Hepatocyte (in vitro differentiated cells): ENCODE measurements at regions not wholly inside any gene's neighbourhood (a gene's known extent, or its start where the extent isn't known, plus 50 kb on each side); places are given as distances from the start of the nearest gene placed in this dataset.

Experiments used
- DNase-seq: peaks from one replicate; pipeline ENCODE4 v3.0.0-alpha.2; 2016; ENCODE audit warnings: low spot score
- H2AFZ ChIP-seq: fragments of 200-600 bp; sonication (generic); 2 replicates; pipeline ENCODE4 v1.6.0; 2016; ENCODE audit warnings: antibody characterized with exemption, mild to moderate bottlenecking
- H3K27ac ChIP-seq: fragments of 200-600 bp; sonication (generic); 2 replicates; pipeline ENCODE4 v1.5.1; 2016; ENCODE audit warnings: mild to moderate bottlenecking
- H3K27me3 ChIP-seq: fragments of 200-600 bp; sonication (generic); 2 replicates; pipeline ENCODE4 v1.6.1; 2016
- H3K36me3 ChIP-seq: fragments of 200-600 bp; sonication (generic); replicated peaks from 2 replicates; pipeline ENCODE4 v1.5.1; 2016; ENCODE audit warnings: low read depth; ENCODE audit not compliant: insufficient read depth
- H3K4me1 ChIP-seq: fragments of 200-600 bp; sonication (generic); 2 replicates; pipeline ENCODE4 v1.5.1; 2016; ENCODE audit warnings: mild to moderate bottlenecking, moderate library complexity; ENCODE audit not compliant: insufficient read depth
- H3K4me2 ChIP-seq: fragments of 200-600 bp; sonication (generic); 2 replicates; pipeline ENCODE4 v1.6.0; 2016
- H3K4me3 ChIP-seq: fragments of 200-600 bp; sonication (generic); 2 replicates; pipeline ENCODE4 v1.5.1; 2016; ENCODE audit warnings: mild to moderate bottlenecking
- H3K79me2 ChIP-seq: fragments of 200-600 bp; sonication (generic); 2 replicates; pipeline ENCODE4 v1.6.0; 2017; ENCODE audit warnings: mild to moderate bottlenecking
- H3K9me2 ChIP-seq: fragments of 200-600 bp; sonication (generic); replicated peaks from 2 replicates; pipeline ENCODE4 v1.6.0; 2017; ENCODE audit warnings: mild to moderate bottlenecking; ENCODE audit not compliant: insufficient read depth
- H3K9me3 ChIP-seq: fragments of 200-600 bp; sonication (generic); 2 replicates; pipeline ENCODE4 v1.5.1; 2016; ENCODE audit warnings: low read depth, mild to moderate bottlenecking
- H4K20me1 ChIP-seq: fragments of 200-600 bp; sonication (generic); 2 replicates; pipeline ENCODE4 v1.6.0; 2016; ENCODE audit warnings: mild to moderate bottlenecking; ENCODE audit not compliant: insufficient read depth, poor library complexity, severe bottlenecking
- CTCF ChIP-seq: fragments of 200-600 bp; sonication (generic); IDR thresholded peaks from 2 replicates; pipeline ENCODE4 v1.5.1; 2016; ENCODE audit warnings: antibody characterized with exemption, mild to moderate bottlenecking; ENCODE audit not compliant: poor library complexity
- EZH2 ChIP-seq: fragments of 200-600 bp; sonication (generic); IDR thresholded peaks from 2 replicates; pipeline ENCODE4 v1.6.1; 2016; ENCODE audit warnings: antibody characterized with exemption, mild to moderate bottlenecking, borderline replicate concordance
- EZH2phosphoT487 ChIP-seq: fragments of 200-600 bp; sonication (generic); IDR thresholded peaks from one replicate; pipeline ENCODE4 v1.6.1; 2018; ENCODE audit warnings: antibody characterized with exemption, mild to moderate bottlenecking, low read depth, moderate library complexity; ENCODE audit not compliant: unreplicated experiment, severe bottlenecking
- WGBS: methylation state at CpG from one replicate; pipeline ENCODE4 v1.1.6; 2016; ENCODE audit warnings: low lambda C conversion rate; ENCODE audit errors: missing lambda C conversion rate; 5-methylcytosine and 5-hydroxymethylcytosine counted together

GRCh38 chr6:15953152-15953880 lies 175.6 kb upstream of the MYLIP start:
- H3K27ac ChIP-seq: no peak overlapping the region
- H3K4me3 ChIP-seq: no peak overlapping the region
- TF ChIP-seq CTCF (no peak), EZH2phosphoT487 (no peak), EZH2 (no peak)
- H3K4me2 ChIP-seq: no peak overlapping the region
- DNase-seq: no peak
- no peak overlapping the region for H2AFZ ChIP-seq
- no peaks in the 10 kb centered on the region for H3K27me3 ChIP-seq
- no peaks in the 10 kb centered on the region for H3K36me3 ChIP-seq
- 45% methylated on average over 3 of the region's 3 CpGs for WGBS
- no peaks in the 10 kb centered on the region for H3K9me2 ChIP-seq
- no peaks in the 10 kb centered on the region for H3K79me2 ChIP-seq
- peaks cover 42% of the 10 kb centered on the region for H3K4me1 ChIP-seq
- H3K9me3 ChIP-seq: no peaks in the 10 kb centered on the region
- H4K20me1 ChIP-seq: no peaks in the 10 kb centered on the region

- H3K9me3 ChIP-seq: no peaks in the 10 kb centered on the region
- no peak for DNase-seq
- H3K9me2 ChIP-seq: no peaks in the 10 kb centered on the region
- H3K36me3 ChIP-seq: no peaks in the 10 kb centered on the region
- no peak for TF ChIP-seq CTCF
- no peak for TF ChIP-seq EZH2phosphoT487
- no peak for TF ChIP-seq EZH2
- H3K27ac ChIP-seq: no peak overlapping the region
- H3K4me1 ChIP-seq: peaks cover 42% of the 10 kb centered on the region
- no peak overlapping the region for H3K4me3 ChIP-seq
- 62% methylated on average over 8 of the region's 8 CpGs for WGBS
- no peak overlapping the region for H2AFZ ChIP-seq
- no peaks in the 10 kb centered on the region for H4K20me1 ChIP-seq
- H3K4me2 ChIP-seq: no peak overlapping the region
- H3K27me3 ChIP-seq: no peaks in the 10 kb centered on the region
- no peaks in the 10 kb centered on the region for H3K79me2 ChIP-seq
Measured at GRCh38 chr6:15952231-15953151, 176.4 kb upstream of the MYLIP start.

GRCh38 chr6:15950962-15951569 lies 177.8 kb upstream of the MYLIP start:
- H3K4me1 ChIP-seq: peaks cover 32% of the 10 kb centered on the region
- H3K4me3 ChIP-seq: no peak overlapping the region
- WGBS: 90% methylated on average over 3 of the region's 3 CpGs
- H3K9me3 ChIP-seq: no peaks in the 10 kb centered on the region
- no peaks in the 10 kb centered on the region for H3K27me3 ChIP-seq
- no peak overlapping the region for H2AFZ ChIP-seq
- H3K79me2 ChIP-seq: no peaks in the 10 kb centered on the region
- H3K27ac ChIP-seq: no peak overlapping the region
- H3K9me2 ChIP-seq: no peaks in the 10 kb centered on the region
- no peak overlapping the region for H3K4me2 ChIP-seq
- H3K36me3 ChIP-seq: no peaks in the 10 kb centered on the region
- H4K20me1 ChIP-seq: no peaks in the 10 kb centered on the region
- TF ChIP-seq EZH2: no peak
- TF ChIP-seq CTCF: no peak
- no peak for TF ChIP-seq EZH2phosphoT487
- DNase-seq: no peak
